Fibroblast of lung (primary cell): ENCODE measurements at regions not wholly inside any gene's neighbourhood (a gene's known extent, or its start where the extent isn't known, plus 50 kb on each side); places are given as distances from the start of the nearest gene placed in this dataset.
A peak's percentile ranks its signal among the peaks of the same experiment; 100 is the strongest.

Experiments used
- DNase-seq, 2 donors: peaks; one replicate each; pipeline versions ENCODE4 v3.0.0 to v3.0.0-alpha.2; 2010; ENCODE audit warnings: low read depth in 2 of 2
- H2AFZ ChIP-seq: 2 replicates; pipeline ENCODE4 v1.5.1; 2012; ENCODE audit warnings: low read length, control low read depth, inconsistent platforms
- H3K27ac ChIP-seq: 2 replicates; pipeline ENCODE4 v1.5.1; 2011; ENCODE audit warnings: low read length, control low read depth; ENCODE audit not compliant: insufficient read depth
- H3K27me3 ChIP-seq: 2 replicates; pipeline ENCODE4 v1.5.1; 2011; ENCODE audit warnings: mild to moderate bottlenecking, low read length; ENCODE audit not compliant: control insufficient read depth, insufficient read depth
- H3K36me3 ChIP-seq: 2 replicates; pipeline ENCODE4 v1.5.1; 2011; ENCODE audit warnings: low read length; ENCODE audit not compliant: control insufficient read depth, insufficient read depth
- H3K4me1 ChIP-seq: 2 replicates; pipeline ENCODE4 v1.5.1; 2011; ENCODE audit warnings: low read length; ENCODE audit not compliant: control insufficient read depth, insufficient read depth; ENCODE audit errors: extremely low read depth
- H3K4me2 ChIP-seq: 2 replicates; pipeline ENCODE4 v1.5.1; 2011; ENCODE audit warnings: low read length, control low read depth; ENCODE audit not compliant: insufficient read depth; ENCODE audit errors: extremely low read depth
- H3K4me3 ChIP-seq, 4 experiments: fragments of 200-600 bp in 1 of 4; sonication (generic) in 1 of 4; replicated peaks in 1 of 4; 2 replicates each; pipeline ENCODE4 v1.5.1; 2011 to 2016; ENCODE audit warnings: low read length in 4 of 4, low read depth in 3 of 4, mild to moderate bottlenecking in 3 of 4, control low read depth in 2 of 4, inconsistent platforms in 1 of 4, mixed read lengths in 1 of 4; ENCODE audit not compliant: insufficient read depth in 1 of 4; ENCODE audit errors: control extremely low read depth in 1 of 4
- H3K79me2 ChIP-seq: 2 replicates; pipeline ENCODE4 v1.5.1; 2012; ENCODE audit warnings: mild to moderate bottlenecking, low read length, inconsistent platforms; ENCODE audit not compliant: control insufficient read depth, insufficient read depth
- H3K9ac ChIP-seq: 2 replicates; pipeline ENCODE4 v1.5.1; 2011; ENCODE audit warnings: mild to moderate bottlenecking, low read length, control low read depth; ENCODE audit not compliant: insufficient read depth
- H3K9me3 ChIP-seq: 2 replicates; pipeline ENCODE4 v1.5.1; 2012; ENCODE audit warnings: low read depth, low read length; ENCODE audit not compliant: control insufficient read depth, insufficient read depth
- H4K20me1 ChIP-seq: 2 replicates; pipeline ENCODE4 v1.5.1; 2011; ENCODE audit warnings: low read length; ENCODE audit not compliant: control insufficient read depth, insufficient read depth; ENCODE audit errors: extremely low read depth
- CTCF ChIP-seq, 2 donors: IDR thresholded peaks in 1 of 2; conservative IDR thresholded peaks in 1 of 2; 1 replicate in 1 of 2; 2 replicates in 1 of 2; pipeline ENCODE4 v1.5.1; 2011 to 2012; ENCODE audit warnings: low read length in 2 of 2, control low read depth in 1 of 2, inconsistent platforms in 1 of 2, low read depth in 1 of 2, mild to moderate bottlenecking in 1 of 2
- EZH2 ChIP-seq: IDR thresholded peaks from 2 replicates; pipeline ENCODE4 v1.5.1; 2012; ENCODE audit warnings: low read length, control low read depth, mild to moderate bottlenecking; ENCODE audit errors: missing control alignments

- Histone ChIP-seq H3K9me3 (no peaks in the 10 kb centered on the region), H3K27me3 (no peaks in the 10 kb centered on the region), H3K9ac (no peak overlapping the region), H3K36me3 (no peaks in the 10 kb centered on the region), H4K20me1 (no peaks in the 10 kb centered on the region), H3K4me1 (peaks cover 2% of the 10 kb centered on the region), H3K79me2 (no peaks in the 10 kb centered on the region), H3K27ac (no peak overlapping the region), H2AFZ (no peak overlapping the region), H3K4me2 (no peak overlapping the region), H3K4me3 (no peak overlapping the region)
- DNase-seq, result no peak
- TF ChIP-seq EZH2 (no peak), CTCF (conservative IDR thresholded peaks at IDR 0.05 in 1 of 2, IDR thresholded peaks at IDR 0.05 in 1 of 2; ENCODE audit: low read depth in 1 of 2, low read length in 2 of 2) (no peak)
Measured at GRCh38 chr1:98391175-98391574, 270.3 kb upstream of the SNX7 start.

- Histone ChIP-seq H3K36me3 (no peaks in the 10 kb centered on the region), H3K9me3 (no peaks in the 10 kb centered on the region), H4K20me1 (no peaks in the 10 kb centered on the region), H3K79me2 (no peaks in the 10 kb centered on the region), H3K4me1 (peaks cover 2% of the 10 kb centered on the region), H3K27me3 (no peaks in the 10 kb centered on the region), H3K9ac (no peak overlapping the region), H2AFZ (no peak overlapping the region), H3K27ac (no peak overlapping the region), H3K4me2 (no peak overlapping the region), H3K4me3 (no peak overlapping the region)
- no peak for TF ChIP-seq CTCF (conservative IDR thresholded peaks at IDR 0.05 in 1 of 2, IDR thresholded peaks at IDR 0.05 in 1 of 2; ENCODE audit: low read depth in 1 of 2, low read length in 2 of 2)
- peak; percentile 80 to 88 for DNase-seq
Measured at GRCh38 chr1:98389809-98390208, 271.7 kb upstream of the SNX7 start.

GRCh38 chr1:98388441-98388840 is 273.1 kb upstream of the SNX7 start:
- Histone ChIP-seq H3K4me2 (peak overlapping the region; percentile 39), H3K9ac (no peak overlapping the region), H2AFZ (no peak overlapping the region), H3K79me2 (no peaks in the 10 kb centered on the region), H3K36me3 (no peaks in the 10 kb centered on the region), H3K4me3 (no peak overlapping the region), H3K27ac (peak overlapping the region; percentile 13), H3K27me3 (no peaks in the 10 kb centered on the region), H3K4me1 (peaks cover 2% of the 10 kb centered on the region), H4K20me1 (no peaks in the 10 kb centered on the region), H3K9me3 (no peaks in the 10 kb centered on the region)
- DNase-seq, result peak; percentile 84 to 88
- TF ChIP-seq CTCF (conservative IDR thresholded peaks at IDR 0.05 in 1 of 2, IDR thresholded peaks at IDR 0.05 in 1 of 2; ENCODE audit: low read depth in 1 of 2, low read length in 2 of 2), result no peak
- no peak for TF ChIP-seq EZH2
